GM23338 (cell line): ENCODE measurements at regions not wholly inside any gene's neighbourhood (a gene's known extent, or its start where the extent isn't known, plus 50 kb on each side); places are given as distances from the start of the nearest gene placed in this dataset.

Experiments used
- ATAC-seq: fragments of 200-7000 bp; cut with Tn5 transposase; 3 replicates; pipeline ENCODE4 v1.9.1; 2020
- DNase-seq: peaks from one replicate; pipeline ENCODE4 v3.0.0-alpha.2; 2015; ENCODE audit warnings: low spot score
- H2AFZ ChIP-seq: fragments of 200-600 bp; sonication (generic); 2 replicates; pipeline ENCODE4 v1.8.0; 2016; ENCODE audit warnings: antibody characterized with exemption, mild to moderate bottlenecking, moderate library complexity
- H3F3A ChIP-seq: fragments of 200-600 bp; sonication (generic); replicated peaks from 2 replicates; pipeline ENCODE4 v1.8.0; 2017; ENCODE audit warnings: antibody characterized with exemption, mixed run types, low read depth
- H3K27ac ChIP-seq: fragments of 200-600 bp; sonication (generic); 2 replicates; pipeline ENCODE4 v1.6.1; 2016; ENCODE audit warnings: low read depth
- H3K27me3 ChIP-seq: fragments of 200-600 bp; sonication (generic); 2 replicates; pipeline ENCODE4 v1.8.0; 2016; ENCODE audit warnings: mild to moderate bottlenecking, mixed run types, moderate library complexity; ENCODE audit not compliant: insufficient read depth
- H3K36me3 ChIP-seq: fragments of 200-600 bp; sonication (generic); 2 replicates; pipeline ENCODE4 v1.8.0; 2016; ENCODE audit warnings: mild to moderate bottlenecking; ENCODE audit not compliant: insufficient read depth
- H3K4me1 ChIP-seq: fragments of 200-600 bp; sonication (generic); 2 replicates; pipeline ENCODE4 v1.8.0; 2016; ENCODE audit warnings: mild to moderate bottlenecking, moderate library complexity; ENCODE audit not compliant: insufficient read depth
- H3K4me2 ChIP-seq: fragments of 200-600 bp; sonication (generic); 2 replicates; pipeline ENCODE4 v1.7.1; 2017; ENCODE audit warnings: mixed run types
- H3K4me3 ChIP-seq: fragments of 200-600 bp; sonication (generic); 2 replicates; pipeline ENCODE4 v1.6.1; 2016; ENCODE audit warnings: mixed run types
- H3K79me2 ChIP-seq: fragments of 200-600 bp; sonication (generic); replicated peaks from 2 replicates; pipeline ENCODE4 v1.8.0; 2017; ENCODE audit warnings: mild to moderate bottlenecking; ENCODE audit not compliant: insufficient read depth
- H3K9me2 ChIP-seq: fragments of 200-600 bp; sonication (generic); 2 replicates; pipeline ENCODE4 v1.8.0; 2017; ENCODE audit not compliant: insufficient read depth
- H4K20me1 ChIP-seq: fragments of 200-600 bp; sonication (generic); replicated peaks from 2 replicates; pipeline ENCODE4 v1.8.0; 2017; ENCODE audit warnings: mild to moderate bottlenecking; ENCODE audit not compliant: insufficient read depth
- H3K27ac Mint-ChIP-seq: 2 replicates; pipeline ENCODE4 v1.8.0; 2020; ENCODE audit warnings: inconsistent platforms, mild to moderate bottlenecking, moderate library complexity, mixed read lengths
- H3K27me3 Mint-ChIP-seq: 3 replicates; pipeline ENCODE4 v1.8.0; 2022; ENCODE audit warnings: low read depth, mild to moderate bottlenecking, moderate library complexity, mixed read lengths, inconsistent platforms; ENCODE audit not compliant: insufficient read depth, poor library complexity
- H3K36me3 Mint-ChIP-seq: 3 replicates; pipeline ENCODE4 v1.8.0; 2021; ENCODE audit warnings: low read depth, mild to moderate bottlenecking, inconsistent platforms, moderate library complexity, mixed read lengths
- H3K4me1 Mint-ChIP-seq: 3 replicates; pipeline ENCODE4 v1.8.0; 2020; ENCODE audit warnings: mild to moderate bottlenecking, inconsistent platforms, mixed read lengths
- H3K4me3 Mint-ChIP-seq: 3 replicates; pipeline ENCODE4 v1.8.0; 2021; ENCODE audit warnings: moderate library complexity, mild to moderate bottlenecking, inconsistent platforms, mixed read lengths
- H3K9me3 Mint-ChIP-seq: 3 replicates; pipeline ENCODE4 v1.8.0; 2020; ENCODE audit warnings: moderate library complexity, mild to moderate bottlenecking, inconsistent platforms, mixed read lengths
- CREB1 ChIP-seq: fragments of 250-450 bp; sonication (Bioruptor Pico); IDR thresholded peaks from 2 replicates; pipeline ENCODE4 v1.5.0; 2020; ENCODE audit warnings: low read depth, mild to moderate bottlenecking, moderate library complexity
- EZH2 ChIP-seq: fragments of 200-600 bp; sonication (generic); IDR thresholded peaks from one replicate; pipeline ENCODE4 v1.8.0; 2017; ENCODE audit warnings: antibody characterized with exemption, mild to moderate bottlenecking, low read depth; ENCODE audit not compliant: unreplicated experiment
- EZH2phosphoT487 ChIP-seq: fragments of 200-600 bp; sonication (generic); IDR thresholded peaks from one replicate; pipeline ENCODE4 v1.8.1; 2018; ENCODE audit warnings: antibody characterized with exemption; ENCODE audit not compliant: unreplicated experiment
- NANOG ChIP-seq: IDR thresholded peaks from 2 replicates; pipeline ENCODE4 v1.6.1; 2016; ENCODE audit warnings: antibody characterized with exemption, borderline replicate concordance
- POLR2AphosphoS5 ChIP-seq: IDR thresholded peaks from 2 replicates; pipeline ENCODE4 v1.6.1; 2016; ENCODE audit warnings: antibody characterized with exemption, low read depth
- STAT1 ChIP-seq: IDR thresholded peaks from one replicate; pipeline ENCODE4 v1.6.1; 2016; ENCODE audit warnings: antibody characterized with exemption; ENCODE audit not compliant: unreplicated experiment
- ZNF114 ChIP-seq: fragments of 250-450 bp; sonication (Bioruptor Pico); IDR thresholded peaks from 2 replicates; pipeline ENCODE4 v1.5.0; 2020; ENCODE audit warnings: mild to moderate bottlenecking, moderate library complexity
- ZNF331 ChIP-seq: fragments of 250-450 bp; sonication (Bioruptor Pico); IDR thresholded peaks from 2 replicates; pipeline ENCODE4 v1.5.0; 2020; ENCODE audit warnings: low read depth, mild to moderate bottlenecking, moderate library complexity
- TF ChIP-seq, protein P1 (sequence below): IDR thresholded peaks from 2 replicates; pipeline ENCODE4 v1.6.1; 2016; ENCODE audit warnings: antibody characterized with exemption
- TF ChIP-seq, protein P2 (sequence below): IDR thresholded peaks from one replicate; pipeline ENCODE4 v1.6.1; 2018; ENCODE audit warnings: antibody characterized with exemption; ENCODE audit not compliant: unreplicated experiment
- TF ChIP-seq, protein P3 (sequence below): fragments of 250-450 bp; sonication (Bioruptor Pico); IDR thresholded peaks from 2 replicates; pipeline ENCODE4 v1.5.0; 2020; ENCODE audit warnings: mild to moderate bottlenecking, moderate library complexity
- TF ChIP-seq, protein P4 (sequence below), 2 experiments: fragments of 200-600 bp in 1 of 2; sonication (generic) in 1 of 2; conservative IDR thresholded peaks; 2 replicates each; pipeline versions ENCODE4 v1.5.1 to v1.6.1; 2016 to 2017; ENCODE audit warnings: antibody characterized with exemption in 2 of 2, low read depth in 2 of 2, mild to moderate bottlenecking in 2 of 2, moderate library complexity in 1 of 2

DNA sequence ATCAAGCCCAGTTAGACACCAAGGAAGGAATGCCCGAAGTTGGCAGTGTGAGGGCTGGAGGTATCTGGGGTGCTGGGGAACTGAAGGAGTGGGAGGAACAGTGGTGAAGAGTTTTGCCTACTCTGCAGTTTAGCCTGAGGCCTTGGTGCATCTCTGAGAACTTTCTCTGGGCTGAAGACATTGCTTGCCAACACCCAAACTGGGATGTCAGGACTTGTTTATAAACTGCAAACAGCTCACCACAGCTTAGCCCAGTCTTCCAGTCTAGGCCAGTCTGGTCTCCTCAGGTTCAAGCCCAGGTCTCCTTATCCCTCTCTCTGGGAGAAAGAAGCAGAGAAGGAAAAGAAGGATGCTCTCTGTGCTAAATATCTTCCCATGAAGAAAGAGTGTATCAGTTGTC, 68.0 kb upstream of the BOC start (continued):
- TF ChIP-seq, protein P1, sequence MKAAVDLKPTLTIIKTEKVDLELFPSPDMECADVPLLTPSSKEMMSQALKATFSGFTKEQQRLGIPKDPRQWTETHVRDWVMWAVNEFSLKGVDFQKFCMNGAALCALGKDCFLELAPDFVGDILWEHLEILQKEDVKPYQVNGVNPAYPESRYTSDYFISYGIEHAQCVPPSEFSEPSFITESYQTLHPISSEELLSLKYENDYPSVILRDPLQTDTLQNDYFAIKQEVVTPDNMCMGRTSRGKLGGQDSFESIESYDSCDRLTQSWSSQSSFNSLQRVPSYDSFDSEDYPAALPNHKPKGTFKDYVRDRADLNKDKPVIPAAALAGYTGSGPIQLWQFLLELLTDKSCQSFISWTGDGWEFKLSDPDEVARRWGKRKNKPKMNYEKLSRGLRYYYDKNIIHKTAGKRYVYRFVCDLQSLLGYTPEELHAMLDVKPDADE, result no peak
- no peak for TF ChIP-seq STAT1

DNA sequence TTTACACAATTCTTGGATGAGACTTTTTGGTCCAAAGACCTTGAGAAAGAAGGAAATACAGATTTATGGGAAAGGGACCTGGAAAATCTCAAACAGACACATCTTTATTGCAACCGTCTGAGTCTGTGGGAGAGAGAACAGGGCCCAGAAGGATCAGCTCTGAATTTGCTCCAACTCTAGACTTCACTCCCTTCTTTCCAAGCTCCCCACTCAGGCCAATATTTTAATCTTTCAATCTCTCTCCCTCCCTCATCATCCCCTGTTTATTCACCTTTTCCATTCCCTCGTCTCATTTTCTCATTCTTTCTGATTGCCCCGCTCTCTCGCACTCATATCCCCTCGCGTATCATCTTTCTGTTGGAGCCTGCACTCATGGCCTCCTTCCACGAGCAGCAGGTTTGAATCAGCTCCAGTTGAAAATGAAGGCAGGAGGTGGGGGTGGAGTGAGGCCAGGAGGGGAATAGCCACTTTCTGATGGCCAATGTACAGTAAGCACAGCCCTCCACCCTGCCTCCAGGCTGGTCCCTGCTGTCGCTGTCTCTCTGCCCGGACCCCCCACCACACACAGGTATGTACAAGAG, 63.6 kb upstream of the BOC start:
- Mint-ChIP-seq H3K9me3 (no peaks in the 10 kb centered on the region), H3K4me3 (no peak overlapping the region), H3K27ac (no peak overlapping the region), H3K36me3 (no peaks in the 10 kb centered on the region), H3K4me1 (peaks cover 45% of the 10 kb centered on the region), H3K27me3 (peaks cover 9% of the 10 kb centered on the region)
- Histone ChIP-seq H3K79me2 (no peaks in the 10 kb centered on the region), H2AFZ (0 out of 2 replicates have a peak overlapping the region, but pooled peaks have one; percentile 43), H3K4me1 (peaks cover 34% of the 10 kb centered on the region), H3F3A (no peaks in the 10 kb centered on the region), H3K27ac (no peak overlapping the region), H3K27me3 (no peaks in the 10 kb centered on the region), H3K36me3 (no peaks in the 10 kb centered on the region), H3K9me2 (peaks cover 7% of the 10 kb centered on the region; the same call in 1 of the 2 replicates), H3K4me2 (no peak overlapping the region), H4K20me1 (no peaks in the 10 kb centered on the region), H3K4me3 (no peak overlapping the region)
- ATAC-seq (no peak), DNase-seq (no peak)
- TF ChIP-seq, protein P2, sequence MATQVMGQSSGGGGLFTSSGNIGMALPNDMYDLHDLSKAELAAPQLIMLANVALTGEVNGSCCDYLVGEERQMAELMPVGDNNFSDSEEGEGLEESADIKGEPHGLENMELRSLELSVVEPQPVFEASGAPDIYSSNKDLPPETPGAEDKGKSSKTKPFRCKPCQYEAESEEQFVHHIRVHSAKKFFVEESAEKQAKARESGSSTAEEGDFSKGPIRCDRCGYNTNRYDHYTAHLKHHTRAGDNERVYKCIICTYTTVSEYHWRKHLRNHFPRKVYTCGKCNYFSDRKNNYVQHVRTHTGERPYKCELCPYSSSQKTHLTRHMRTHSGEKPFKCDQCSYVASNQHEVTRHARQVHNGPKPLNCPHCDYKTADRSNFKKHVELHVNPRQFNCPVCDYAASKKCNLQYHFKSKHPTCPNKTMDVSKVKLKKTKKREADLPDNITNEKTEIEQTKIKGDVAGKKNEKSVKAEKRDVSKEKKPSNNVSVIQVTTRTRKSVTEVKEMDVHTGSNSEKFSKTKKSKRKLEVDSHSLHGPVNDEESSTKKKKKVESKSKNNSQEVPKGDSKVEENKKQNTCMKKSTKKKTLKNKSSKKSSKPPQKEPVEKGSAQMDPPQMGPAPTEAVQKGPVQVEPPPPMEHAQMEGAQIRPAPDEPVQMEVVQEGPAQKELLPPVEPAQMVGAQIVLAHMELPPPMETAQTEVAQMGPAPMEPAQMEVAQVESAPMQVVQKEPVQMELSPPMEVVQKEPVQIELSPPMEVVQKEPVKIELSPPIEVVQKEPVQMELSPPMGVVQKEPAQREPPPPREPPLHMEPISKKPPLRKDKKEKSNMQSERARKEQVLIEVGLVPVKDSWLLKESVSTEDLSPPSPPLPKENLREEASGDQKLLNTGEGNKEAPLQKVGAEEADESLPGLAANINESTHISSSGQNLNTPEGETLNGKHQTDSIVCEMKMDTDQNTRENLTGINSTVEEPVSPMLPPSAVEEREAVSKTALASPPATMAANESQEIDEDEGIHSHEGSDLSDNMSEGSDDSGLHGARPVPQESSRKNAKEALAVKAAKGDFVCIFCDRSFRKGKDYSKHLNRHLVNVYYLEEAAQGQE, result no peak
- TF ChIP-seq STAT1 (no peak), ZNF331 (CRISPR knock-in tag) (no peak), EZH2 (no peak), POLR2AphosphoS5 (no peak), NANOG (no peak), CREB1 (CRISPR knock-in tag) (no peak), EZH2phosphoT487 (no peak), ZNF114 (CRISPR knock-in tag) (no peak)
- TF ChIP-seq, protein P3, sequence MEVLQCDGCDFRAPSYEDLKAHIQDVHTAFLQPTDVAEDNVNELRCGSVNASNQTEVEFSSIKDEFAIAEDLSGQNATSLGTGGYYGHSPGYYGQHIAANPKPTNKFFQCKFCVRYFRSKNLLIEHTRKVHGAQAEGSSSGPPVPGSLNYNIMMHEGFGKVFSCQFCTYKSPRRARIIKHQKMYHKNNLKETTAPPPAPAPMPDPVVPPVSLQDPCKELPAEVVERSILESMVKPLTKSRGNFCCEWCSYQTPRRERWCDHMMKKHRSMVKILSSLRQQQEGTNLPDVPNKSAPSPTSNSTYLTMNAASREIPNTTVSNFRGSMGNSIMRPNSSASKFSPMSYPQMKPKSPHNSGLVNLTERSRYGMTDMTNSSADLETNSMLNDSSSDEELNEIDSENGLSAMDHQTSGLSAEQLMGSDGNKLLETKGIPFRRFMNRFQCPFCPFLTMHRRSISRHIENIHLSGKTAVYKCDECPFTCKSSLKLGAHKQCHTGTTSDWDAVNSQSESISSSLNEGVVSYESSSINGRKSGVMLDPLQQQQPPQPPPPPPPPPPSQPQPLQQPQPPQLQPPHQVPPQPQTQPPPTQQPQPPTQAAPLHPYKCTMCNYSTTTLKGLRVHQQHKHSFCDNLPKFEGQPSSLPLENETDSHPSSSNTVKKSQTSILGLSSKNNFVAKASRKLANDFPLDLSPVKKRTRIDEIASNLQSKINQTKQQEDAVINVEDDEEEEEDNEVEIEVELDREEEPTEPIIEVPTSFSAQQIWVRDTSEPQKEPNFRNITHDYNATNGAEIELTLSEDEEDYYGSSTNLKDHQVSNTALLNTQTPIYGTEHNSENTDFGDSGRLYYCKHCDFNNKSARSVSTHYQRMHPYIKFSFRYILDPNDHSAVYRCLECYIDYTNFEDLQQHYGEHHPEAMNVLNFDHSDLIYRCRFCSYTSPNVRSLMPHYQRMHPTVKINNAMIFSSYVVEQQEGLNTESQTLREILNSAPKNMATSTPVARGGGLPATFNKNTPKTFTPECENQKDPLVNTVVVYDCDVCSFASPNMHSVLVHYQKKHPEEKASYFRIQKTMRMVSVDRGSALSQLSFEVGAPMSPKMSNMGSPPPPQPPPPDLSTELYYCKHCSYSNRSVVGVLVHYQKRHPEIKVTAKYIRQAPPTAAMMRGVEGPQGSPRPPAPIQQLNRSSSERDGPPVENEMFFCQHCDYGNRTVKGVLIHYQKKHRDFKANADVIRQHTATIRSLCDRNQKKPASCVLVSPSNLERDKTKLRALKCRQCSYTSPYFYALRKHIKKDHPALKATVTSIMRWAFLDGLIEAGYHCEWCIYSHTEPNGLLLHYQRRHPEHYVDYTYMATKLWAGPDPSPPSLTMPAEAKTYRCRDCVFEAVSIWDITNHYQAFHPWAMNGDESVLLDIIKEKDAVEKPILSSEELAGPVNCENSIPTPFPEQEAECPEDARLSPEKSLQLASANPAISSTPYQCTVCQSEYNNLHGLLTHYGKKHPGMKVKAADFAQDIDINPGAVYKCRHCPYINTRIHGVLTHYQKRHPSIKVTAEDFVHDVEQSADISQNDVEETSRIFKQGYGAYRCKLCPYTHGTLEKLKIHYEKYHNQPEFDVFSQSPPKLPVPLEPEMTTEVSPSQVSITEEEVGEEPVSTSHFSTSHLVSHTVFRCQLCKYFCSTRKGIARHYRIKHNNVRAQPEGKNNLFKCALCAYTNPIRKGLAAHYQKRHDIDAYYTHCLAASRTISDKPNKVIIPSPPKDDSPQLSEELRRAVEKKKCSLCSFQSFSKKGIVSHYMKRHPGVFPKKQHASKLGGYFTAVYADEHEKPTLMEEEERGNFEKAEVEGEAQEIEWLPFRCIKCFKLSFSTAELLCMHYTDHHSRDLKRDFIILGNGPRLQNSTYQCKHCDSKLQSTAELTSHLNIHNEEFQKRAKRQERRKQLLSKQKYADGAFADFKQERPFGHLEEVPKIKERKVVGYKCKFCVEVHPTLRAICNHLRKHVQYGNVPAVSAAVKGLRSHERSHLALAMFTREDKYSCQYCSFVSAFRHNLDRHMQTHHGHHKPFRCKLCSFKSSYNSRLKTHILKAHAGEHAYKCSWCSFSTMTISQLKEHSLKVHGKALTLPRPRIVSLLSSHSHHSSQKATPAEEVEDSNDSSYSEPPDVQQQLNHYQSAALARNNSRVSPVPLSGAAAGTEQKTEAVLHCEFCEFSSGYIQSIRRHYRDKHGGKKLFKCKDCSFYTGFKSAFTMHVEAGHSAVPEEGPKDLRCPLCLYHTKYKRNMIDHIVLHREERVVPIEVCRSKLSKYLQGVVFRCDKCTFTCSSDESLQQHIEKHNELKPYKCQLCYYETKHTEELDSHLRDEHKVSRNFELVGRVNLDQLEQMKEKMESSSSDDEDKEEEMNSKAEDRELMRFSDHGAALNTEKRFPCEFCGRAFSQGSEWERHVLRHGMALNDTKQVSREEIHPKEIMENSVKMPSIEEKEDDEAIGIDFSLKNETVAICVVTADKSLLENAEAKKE (CRISPR knock-in tag), result no peak
- TF ChIP-seq, protein P4, sequence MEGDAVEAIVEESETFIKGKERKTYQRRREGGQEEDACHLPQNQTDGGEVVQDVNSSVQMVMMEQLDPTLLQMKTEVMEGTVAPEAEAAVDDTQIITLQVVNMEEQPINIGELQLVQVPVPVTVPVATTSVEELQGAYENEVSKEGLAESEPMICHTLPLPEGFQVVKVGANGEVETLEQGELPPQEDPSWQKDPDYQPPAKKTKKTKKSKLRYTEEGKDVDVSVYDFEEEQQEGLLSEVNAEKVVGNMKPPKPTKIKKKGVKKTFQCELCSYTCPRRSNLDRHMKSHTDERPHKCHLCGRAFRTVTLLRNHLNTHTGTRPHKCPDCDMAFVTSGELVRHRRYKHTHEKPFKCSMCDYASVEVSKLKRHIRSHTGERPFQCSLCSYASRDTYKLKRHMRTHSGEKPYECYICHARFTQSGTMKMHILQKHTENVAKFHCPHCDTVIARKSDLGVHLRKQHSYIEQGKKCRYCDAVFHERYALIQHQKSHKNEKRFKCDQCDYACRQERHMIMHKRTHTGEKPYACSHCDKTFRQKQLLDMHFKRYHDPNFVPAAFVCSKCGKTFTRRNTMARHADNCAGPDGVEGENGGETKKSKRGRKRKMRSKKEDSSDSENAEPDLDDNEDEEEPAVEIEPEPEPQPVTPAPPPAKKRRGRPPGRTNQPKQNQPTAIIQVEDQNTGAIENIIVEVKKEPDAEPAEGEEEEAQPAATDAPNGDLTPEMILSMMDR (conservative IDR thresholded peaks at IDR 0.05; ENCODE audit: low read depth in 2 of 2), result no peak
